D721Med (cell line): ENCODE measurements at regions not wholly inside any gene's neighbourhood (a gene's known extent, or its start where the extent isn't known, plus 50 kb on each side); places are given as distances from the start of the nearest gene placed in this dataset.
A peak's percentile ranks its signal among the peaks of the same experiment; 100 is the strongest.

Source experiments
- DNase-seq: peaks from one replicate; pipeline ENCODE4 v3.0.0; 2011; ENCODE audit warnings: low spot score; ENCODE audit not compliant: insufficient read length
- FAIRE-seq: peaks from 2 replicates; lab custom pipeline; 2011; peaks lifted over from hg19 to GRCh38; lab: Jason Lieb, UNC
- TF ChIP-seq, protein P1 (sequence below): IDR thresholded peaks from 2 replicates; pipeline ENCODE4 v1.5.1; 2012; ENCODE audit warnings: mild to moderate bottlenecking, control low read depth; ENCODE audit not compliant: insufficient read depth; ENCODE audit errors: missing control alignments

DNA sequence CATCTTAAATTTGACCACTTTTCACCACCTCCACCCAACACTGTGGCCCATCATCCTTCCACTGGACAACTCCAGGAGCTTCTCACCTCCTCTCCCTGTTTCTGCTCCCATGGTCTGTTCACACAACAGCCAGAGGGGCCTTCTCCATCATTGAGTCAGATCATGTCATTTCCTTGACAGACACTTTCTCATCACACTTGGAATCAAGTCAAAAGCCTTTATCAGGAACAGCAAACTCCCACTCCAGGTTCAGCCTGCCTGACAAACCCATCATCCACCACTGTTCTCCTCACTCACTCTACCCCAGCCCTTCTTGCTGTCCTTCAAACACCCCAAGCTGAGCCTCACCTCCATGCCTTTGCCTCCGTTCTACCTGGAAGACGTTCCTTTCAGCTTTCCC is 78.4 kb upstream of the ADRA1B start:
- FAIRE-seq = no peak
- TF ChIP-seq, protein P1, sequence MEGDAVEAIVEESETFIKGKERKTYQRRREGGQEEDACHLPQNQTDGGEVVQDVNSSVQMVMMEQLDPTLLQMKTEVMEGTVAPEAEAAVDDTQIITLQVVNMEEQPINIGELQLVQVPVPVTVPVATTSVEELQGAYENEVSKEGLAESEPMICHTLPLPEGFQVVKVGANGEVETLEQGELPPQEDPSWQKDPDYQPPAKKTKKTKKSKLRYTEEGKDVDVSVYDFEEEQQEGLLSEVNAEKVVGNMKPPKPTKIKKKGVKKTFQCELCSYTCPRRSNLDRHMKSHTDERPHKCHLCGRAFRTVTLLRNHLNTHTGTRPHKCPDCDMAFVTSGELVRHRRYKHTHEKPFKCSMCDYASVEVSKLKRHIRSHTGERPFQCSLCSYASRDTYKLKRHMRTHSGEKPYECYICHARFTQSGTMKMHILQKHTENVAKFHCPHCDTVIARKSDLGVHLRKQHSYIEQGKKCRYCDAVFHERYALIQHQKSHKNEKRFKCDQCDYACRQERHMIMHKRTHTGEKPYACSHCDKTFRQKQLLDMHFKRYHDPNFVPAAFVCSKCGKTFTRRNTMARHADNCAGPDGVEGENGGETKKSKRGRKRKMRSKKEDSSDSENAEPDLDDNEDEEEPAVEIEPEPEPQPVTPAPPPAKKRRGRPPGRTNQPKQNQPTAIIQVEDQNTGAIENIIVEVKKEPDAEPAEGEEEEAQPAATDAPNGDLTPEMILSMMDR = no peak
- DNase-seq = no peak

DNA sequence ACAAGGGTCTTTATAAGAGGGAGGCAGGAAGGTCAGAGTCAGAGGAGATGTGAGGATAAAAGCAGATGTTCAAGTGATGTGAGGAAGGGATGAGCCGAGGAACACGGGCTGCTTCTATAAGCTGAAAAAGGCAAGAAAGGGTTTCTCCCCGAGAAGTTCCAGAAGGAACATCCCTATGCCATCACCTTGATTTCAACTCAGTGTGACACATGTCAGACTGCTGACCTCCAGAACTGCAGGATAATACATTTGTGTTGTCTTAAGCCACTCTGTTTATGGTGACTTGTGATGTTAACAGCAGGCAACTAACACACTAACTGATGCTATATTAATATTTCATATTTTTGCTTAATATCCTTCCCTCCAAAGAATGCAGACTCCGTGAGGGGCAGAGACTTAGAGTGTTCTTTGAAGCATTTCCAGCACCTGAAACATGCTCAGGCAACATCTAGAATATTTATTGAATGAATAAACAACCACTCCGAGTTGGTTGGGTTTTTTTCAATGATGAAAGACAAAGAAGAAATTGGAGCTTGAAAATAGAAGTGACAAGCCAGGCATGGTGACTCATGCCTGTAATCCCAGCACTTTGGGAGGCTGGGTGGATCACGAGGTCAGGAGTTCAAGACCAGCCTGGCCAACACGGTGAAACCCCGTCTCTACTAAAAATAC is 77.6 kb upstream of the ADRA1B start:
- DNase-seq (no peak), FAIRE-seq (peak; percentile 94)
- TF ChIP-seq, protein P1 = no peak

DNA sequence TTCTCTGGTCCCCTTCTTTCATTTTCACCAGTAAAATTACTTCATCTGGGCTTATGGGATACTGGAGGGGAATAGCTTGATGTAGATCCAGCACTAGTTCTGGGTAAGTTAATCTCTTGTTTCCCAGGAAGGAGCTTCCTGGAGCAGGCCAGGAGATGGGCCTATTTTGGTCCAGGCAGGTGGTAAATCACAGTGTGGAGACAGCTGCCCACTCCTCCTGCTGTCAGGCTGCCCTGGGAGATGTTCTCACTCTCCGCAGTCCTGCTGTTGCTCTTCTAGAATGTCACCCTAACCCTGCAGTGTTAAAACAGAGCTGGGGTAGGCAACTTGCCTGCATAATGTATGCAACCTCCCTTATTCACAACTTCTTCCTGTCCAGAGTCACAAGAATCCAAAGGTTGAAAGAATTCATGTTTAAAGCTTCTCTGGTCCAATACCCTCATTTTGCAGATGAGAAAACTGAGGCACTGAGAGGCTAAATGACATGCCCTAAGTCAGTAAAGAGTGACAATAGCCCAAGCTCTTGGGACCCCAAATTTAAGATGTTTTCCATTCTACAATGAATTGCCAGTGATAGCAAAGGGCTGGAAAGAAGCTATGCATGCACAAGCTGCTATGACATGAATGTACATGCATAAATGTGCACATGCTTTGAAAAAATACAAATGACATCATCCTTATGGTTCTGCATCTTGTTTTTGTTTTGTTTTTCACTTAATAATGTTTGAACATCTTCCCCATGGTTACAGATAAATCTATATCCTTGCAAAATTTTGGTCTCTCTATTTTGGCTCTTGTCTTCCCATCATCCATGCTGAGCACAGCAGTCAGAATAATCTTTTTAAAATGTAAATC is 71.8 kb upstream of the ADRA1B start:
- TF ChIP-seq, protein P1 = no peak
- DNase-seq = no peak
- no peak for FAIRE-seq

DNA sequence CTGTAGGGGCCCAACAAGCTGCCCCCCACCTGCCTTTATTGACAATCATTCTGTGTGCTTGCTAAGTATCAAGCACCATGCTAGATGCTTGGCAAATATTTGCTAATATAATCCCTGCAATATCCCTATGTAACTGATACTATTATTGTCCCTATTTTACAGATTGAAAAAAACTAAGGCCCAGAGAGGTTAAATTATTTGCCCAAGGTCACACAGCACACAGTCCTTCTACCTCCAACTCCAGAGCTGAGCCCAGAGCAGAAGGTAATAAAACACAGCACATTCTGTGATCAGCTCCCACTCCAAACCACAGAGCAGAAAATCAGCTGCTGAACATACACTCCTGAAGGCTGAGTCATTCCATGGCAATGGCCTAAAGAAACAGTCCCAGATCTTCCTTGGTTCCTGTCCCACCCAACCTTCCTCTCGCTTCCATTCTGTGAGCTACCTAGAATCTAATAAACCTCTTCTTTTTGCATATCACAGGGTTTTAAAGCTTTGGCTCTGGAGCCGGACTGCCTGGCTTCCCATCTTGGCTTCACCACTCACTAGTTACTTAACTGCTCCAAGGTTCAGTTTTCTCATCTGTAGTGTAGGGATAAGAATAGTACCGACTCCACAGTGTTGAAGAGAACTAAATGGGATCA is 66.7 kb upstream of the ADRA1B start:
- DNase-seq = no peak
- TF ChIP-seq, protein P1 = no peak
- no peak for FAIRE-seq

DNA sequence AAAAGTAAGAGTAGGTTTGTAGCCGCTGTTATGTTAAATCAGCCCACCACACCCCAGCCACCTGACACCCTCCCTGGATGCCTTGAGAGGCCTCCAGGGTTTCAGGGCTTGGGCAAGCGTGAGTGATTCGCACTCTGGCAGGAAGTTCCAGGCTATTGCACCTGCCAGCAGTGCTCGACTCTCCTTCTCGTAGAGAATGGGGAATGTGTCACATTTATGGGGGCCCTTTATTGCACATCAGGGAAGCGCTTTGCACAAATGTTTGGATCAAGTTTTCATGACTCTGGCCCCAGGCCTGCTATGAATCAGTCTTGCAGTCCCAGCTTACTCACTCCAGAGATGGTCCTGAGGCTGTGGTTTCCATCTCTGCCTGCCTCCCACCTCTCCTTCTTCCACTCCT is 66.1 kb upstream of the ADRA1B start:
- no peak for FAIRE-seq
- no peak for DNase-seq
- TF ChIP-seq, protein P1 = no peak

DNA sequence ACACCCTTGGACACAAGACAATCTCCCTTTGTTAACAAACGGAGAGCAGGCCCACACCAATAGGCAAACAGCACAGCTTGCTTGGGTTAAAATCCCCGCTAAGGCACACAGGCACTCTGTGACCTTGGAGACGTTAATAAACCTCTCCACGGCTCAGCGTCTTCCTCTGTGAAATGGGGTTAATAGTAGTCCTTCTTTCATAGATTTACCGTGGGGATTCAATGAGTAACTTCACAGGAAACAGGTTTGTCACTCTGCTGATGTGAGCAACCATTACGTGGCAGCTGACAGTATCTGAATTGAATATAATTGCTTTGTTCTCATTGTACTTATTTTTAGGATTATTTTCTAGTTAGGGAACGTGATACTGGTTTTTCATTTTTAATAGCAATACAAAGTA is 65.2 kb upstream of the ADRA1B start:
- TF ChIP-seq, protein P1 = no peak
- no peak for FAIRE-seq
- no peak for DNase-seq
